PFSK-1 (cell line): ENCODE measurements at regions not wholly inside any gene's neighbourhood (a gene's known extent, or its start where the extent isn't known, plus 50 kb on each side); places are given as distances from the start of the nearest gene placed in this dataset.

Source experiments
- FOXP2 ChIP-seq: optimal IDR thresholded peaks from 2 replicates; pipeline ENCODE3; 2011; ENCODE audit warnings: borderline replicate concordance, control low read depth, inconsistent platforms; ENCODE audit not compliant: insufficient read depth; ENCODE audit errors: extremely low read length, extremely low read depth
- POLR2AphosphoS5 ChIP-seq: IDR thresholded peaks from 2 replicates; pipeline ENCODE4 v1.6.1; 2012; ENCODE audit warnings: low read depth, mild to moderate bottlenecking, control low read depth, low read length, moderate library complexity
- SIN3A ChIP-seq: IDR thresholded peaks from 2 replicates; pipeline ENCODE4 v1.6.1; 2012; ENCODE audit warnings: mild to moderate bottlenecking, low read length, moderate library complexity, borderline replicate concordance; ENCODE audit not compliant: insufficient read depth
- TAF1 ChIP-seq: IDR thresholded peaks from 2 replicates; pipeline ENCODE4 v1.6.1; 2012; ENCODE audit warnings: low read length, control low read depth, borderline replicate concordance; ENCODE audit not compliant: insufficient read depth
- TF ChIP-seq, protein P1 (sequence below), 2 experiments: IDR thresholded peaks; 2 replicates each; pipeline versions ENCODE4 v1.6.1 to v1.8.0; 2011 to 2012; ENCODE audit warnings: low read depth in 2 of 2, low read length in 2 of 2, control low read depth in 1 of 2, inconsistent platforms in 1 of 2, mild to moderate bottlenecking in 1 of 2, moderate library complexity in 1 of 2; ENCODE audit not compliant: insufficient read depth in 1 of 2

DNA sequence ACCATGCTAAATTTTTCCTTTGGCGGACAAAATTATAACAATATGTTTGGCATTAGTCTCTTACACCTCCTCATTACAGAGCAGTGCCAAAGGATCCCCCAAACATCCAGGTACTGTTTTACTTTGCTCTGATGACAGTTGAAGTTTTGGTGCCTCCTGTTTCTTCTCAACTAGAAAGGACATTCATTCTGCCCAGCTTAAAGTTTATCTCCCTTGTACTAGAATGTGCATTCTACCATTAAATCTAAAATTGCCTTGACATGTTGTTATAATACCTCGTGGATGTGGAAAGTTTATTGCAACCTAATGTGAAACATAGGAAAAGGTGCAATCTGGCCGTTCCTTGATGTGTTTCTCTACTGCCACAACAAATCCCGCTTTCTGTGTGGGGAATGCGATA lies 173.4 kb downstream of the KITLG start:
- TF ChIP-seq, protein P1, sequence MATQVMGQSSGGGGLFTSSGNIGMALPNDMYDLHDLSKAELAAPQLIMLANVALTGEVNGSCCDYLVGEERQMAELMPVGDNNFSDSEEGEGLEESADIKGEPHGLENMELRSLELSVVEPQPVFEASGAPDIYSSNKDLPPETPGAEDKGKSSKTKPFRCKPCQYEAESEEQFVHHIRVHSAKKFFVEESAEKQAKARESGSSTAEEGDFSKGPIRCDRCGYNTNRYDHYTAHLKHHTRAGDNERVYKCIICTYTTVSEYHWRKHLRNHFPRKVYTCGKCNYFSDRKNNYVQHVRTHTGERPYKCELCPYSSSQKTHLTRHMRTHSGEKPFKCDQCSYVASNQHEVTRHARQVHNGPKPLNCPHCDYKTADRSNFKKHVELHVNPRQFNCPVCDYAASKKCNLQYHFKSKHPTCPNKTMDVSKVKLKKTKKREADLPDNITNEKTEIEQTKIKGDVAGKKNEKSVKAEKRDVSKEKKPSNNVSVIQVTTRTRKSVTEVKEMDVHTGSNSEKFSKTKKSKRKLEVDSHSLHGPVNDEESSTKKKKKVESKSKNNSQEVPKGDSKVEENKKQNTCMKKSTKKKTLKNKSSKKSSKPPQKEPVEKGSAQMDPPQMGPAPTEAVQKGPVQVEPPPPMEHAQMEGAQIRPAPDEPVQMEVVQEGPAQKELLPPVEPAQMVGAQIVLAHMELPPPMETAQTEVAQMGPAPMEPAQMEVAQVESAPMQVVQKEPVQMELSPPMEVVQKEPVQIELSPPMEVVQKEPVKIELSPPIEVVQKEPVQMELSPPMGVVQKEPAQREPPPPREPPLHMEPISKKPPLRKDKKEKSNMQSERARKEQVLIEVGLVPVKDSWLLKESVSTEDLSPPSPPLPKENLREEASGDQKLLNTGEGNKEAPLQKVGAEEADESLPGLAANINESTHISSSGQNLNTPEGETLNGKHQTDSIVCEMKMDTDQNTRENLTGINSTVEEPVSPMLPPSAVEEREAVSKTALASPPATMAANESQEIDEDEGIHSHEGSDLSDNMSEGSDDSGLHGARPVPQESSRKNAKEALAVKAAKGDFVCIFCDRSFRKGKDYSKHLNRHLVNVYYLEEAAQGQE (IDR thresholded peaks at IDR 0.05; ENCODE audit: insufficient read depth in 1 of 2, low read depth in 2 of 2, low read length in 2 of 2): no peak
- no peak for TF ChIP-seq FOXP2
- TF ChIP-seq SIN3A: no peak
- no peak for TF ChIP-seq POLR2AphosphoS5
- no peak for TF ChIP-seq TAF1

DNA sequence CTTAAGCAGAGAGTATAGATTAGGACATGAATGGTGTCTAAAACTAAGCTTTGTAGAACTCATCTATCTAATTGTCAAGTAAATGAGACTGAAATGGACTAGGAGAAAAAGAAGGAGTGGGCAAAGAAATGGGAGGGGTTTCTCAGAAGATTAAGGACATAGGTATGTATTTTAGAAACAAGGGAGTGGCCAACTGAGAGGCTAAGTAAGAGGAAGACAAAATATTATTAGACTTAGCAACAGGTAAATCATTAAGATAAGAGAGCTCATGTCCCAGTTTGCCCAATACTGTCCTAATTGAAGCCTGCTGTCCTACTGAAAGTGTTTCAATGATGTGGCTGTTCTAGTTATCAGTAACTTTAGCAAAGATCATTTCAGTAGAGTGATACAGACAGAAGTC lies 171.4 kb downstream of the KITLG start:
- TF ChIP-seq TAF1 (no peak), POLR2AphosphoS5 (no peak), SIN3A (no peak), FOXP2 (no peak)
- TF ChIP-seq, protein P1 (IDR thresholded peaks at IDR 0.05; ENCODE audit: insufficient read depth in 1 of 2, low read depth in 2 of 2, low read length in 2 of 2): no peak

DNA sequence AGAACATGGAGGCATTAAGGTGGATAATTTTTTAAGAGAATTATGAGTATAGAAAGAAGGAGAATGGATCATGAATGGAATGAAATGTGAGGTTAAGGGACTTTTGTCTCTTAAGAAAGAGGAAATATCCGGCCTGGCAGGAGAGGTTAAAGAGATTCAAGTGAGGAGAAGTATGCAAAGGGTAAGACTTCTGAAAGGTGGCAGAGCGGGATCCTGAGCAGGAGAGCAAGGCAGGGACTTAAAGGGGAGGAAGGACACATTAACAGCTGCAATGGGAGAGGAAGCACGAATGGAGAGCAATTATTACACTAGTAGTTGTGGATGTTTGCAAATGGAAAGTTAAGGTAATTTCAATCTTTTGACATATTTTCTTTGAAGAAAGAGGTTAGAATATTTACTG lies 171.0 kb downstream of the KITLG start:
- TF ChIP-seq SIN3A (no peak), POLR2AphosphoS5 (no peak), TAF1 (no peak), FOXP2 (no peak)
- TF ChIP-seq, protein P1 (IDR thresholded peaks at IDR 0.05; ENCODE audit: insufficient read depth in 1 of 2, low read depth in 2 of 2, low read length in 2 of 2): no peak

DNA sequence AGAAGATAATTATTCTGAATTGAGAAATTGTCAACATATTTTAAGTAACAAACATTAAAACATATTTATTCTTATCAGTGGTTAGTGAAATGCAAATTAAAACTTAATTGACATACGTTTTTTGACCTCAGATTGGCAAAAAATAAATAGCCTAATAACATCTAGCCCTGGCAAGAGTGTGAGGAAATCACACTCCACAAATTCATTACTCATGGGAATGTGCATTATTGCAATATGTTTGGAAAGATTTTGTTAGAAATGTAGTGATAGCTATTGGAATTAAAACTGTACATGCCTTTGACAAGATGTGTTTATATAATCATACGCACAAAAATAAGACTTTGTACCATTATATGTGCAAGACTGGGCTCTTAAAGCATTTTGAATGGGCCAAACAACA lies 168.6 kb downstream of the KITLG start:
- no peak for TF ChIP-seq SIN3A
- TF ChIP-seq TAF1: no peak
- TF ChIP-seq, protein P1 (IDR thresholded peaks at IDR 0.05; ENCODE audit: insufficient read depth in 1 of 2, low read depth in 2 of 2, low read length in 2 of 2): no peak
- TF ChIP-seq POLR2AphosphoS5: no peak
- TF ChIP-seq FOXP2: no peak

DNA sequence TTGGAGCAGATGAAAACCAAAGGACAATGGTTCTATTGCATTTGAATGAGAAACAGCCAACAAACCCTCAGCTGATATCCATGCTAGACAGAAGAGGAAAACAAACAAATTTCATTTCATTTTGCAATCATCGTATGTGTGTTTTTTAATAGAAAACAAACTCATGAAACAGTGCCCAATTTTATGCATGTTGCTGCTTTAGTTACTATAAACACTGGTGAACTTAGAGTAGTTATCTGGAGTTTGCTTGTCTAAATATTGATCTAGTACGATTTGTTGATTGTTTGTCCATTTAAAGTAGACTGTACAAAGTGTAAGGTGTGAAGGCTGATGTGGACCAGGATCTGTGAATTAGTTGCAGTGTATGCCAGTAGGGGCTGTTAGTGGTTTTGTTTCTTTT lies 166.6 kb downstream of the KITLG start:
- TF ChIP-seq, protein P1 (IDR thresholded peaks at IDR 0.05; ENCODE audit: insufficient read depth in 1 of 2, low read depth in 2 of 2, low read length in 2 of 2): no peak
- TF ChIP-seq POLR2AphosphoS5 (no peak), SIN3A (no peak), FOXP2 (no peak), TAF1 (no peak)
